Cerebellar nuclear complex (tissue), 1 donor: ENCODE measurements at regions not wholly inside any gene's neighbourhood (a gene's known extent, or its start where the extent isn't known, plus 50 kb on each side); places are given as distances from the start of the nearest gene placed in this dataset.

Experiments used
- DNase-seq, 2 experiments: peaks; one replicate each; lab custom pipeline; 2025; lab: John Stamatoyannopoulos, UW

DNA sequence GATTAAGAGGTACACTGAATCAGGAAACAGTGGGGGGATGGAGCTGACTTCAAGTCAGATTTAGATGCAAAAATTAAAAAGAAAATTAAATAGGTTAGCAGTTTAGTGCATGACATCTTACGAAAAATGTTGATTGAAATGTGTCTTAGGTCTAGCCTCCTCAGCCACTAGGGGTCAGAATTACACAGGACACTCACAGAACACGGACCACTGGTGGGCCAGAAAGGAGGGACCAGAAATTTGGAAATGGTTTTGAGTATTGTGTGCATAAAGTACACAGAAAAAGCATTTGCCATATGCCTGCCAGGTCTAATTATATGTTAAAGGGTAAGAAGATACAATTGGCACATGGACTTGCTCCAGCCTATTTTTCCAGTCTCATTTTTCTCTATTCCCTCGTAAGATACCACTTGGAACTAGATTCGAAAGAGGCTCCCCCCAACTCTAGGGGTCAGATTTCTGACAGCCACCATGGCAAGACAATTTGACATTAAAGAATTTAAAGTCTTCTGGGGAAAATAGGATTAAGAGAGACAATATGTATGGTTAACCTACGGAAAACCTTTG, 550.2 kb upstream of the SETBP1 start:
- no peak for DNase-seq

- no peak for DNase-seq
Observed at GRCh38 chr18:44133483-44133882, 547.2 kb upstream of the SETBP1 start.

DNA sequence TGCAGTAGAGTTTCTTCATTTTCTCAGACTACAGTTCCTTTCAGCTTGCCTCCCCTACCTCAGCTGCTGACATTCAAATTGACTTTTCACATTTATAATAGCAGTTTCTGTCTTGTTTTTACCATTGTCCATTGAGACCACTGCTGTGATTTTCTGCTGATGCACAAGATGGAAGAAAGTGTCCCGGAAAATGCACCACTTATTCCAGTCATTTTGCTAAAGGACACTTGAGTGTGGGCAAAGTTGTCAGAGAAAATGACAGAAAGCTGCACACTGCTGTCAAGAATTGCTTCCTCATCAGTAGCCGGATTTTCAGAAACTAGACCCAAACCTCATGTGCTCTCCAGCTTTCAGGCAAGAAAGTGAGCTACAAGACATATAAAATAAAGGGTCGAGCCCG, 546.2 kb upstream of the SETBP1 start:
- DNase-seq = no peak

GRCh38 chr18:44135741-44136140, 544.9 kb upstream of the SETBP1 start:
- no peak for DNase-seq

DNA sequence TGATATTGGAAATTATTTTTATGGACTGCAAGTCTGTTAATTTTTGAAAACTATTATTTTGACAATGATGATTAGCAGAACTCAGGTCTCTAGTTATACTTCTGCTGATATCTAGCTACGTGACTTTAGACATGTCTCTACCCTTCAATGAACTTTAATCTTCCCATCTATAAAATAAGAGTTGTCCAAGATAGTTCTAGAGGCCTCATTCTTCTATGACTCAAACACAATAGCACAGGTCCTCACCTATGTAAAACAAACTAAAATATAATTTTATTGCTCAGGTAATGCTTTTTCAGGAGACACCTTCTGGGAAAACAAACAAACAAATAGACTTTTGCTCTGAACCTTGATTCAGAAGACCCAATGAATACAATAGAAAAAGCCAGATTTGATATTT, 544.4 kb upstream of the SETBP1 start:
- no peak for DNase-seq

GRCh38 chr18:44143072-44143471, 537.6 kb upstream of the SETBP1 start:
- no peak for DNase-seq

DNA sequence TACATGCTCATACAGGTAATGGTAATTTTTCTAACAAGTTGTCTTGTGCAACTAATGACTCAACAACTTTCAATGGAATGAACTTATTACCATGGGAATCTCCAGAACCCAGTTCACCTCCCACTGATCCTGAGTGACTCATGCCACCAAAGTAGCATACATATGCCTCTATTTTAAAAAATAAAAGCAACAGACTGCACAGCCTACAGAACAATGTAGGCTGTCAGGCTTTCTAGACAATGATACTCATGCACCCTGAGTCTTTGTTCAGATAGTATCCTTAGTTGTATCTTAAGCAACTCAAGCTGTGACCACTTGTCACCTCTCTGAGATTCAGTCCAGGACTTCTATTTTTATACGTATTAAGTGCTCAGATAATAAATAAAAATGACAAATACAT, 531.0 kb upstream of the SETBP1 start:
- DNase-seq = no peak

DNA sequence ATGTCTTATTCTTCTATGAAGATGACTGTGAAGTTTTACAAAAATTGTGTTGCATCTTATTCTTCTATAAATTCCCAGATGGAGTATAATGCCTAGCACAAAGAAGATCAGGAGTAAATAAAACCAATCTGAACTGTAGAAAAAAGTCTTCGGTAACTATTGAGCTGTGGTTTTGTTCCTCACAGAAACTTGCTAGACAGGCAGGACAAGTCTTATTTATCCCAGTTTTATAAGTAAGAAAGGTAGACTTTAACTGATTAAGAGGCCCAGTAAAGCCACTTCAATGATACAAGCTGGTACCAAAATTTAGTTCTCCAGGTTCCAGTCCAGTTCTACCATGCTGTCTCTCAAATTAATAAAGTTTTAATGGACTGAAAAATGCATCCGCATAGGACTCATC, 526.7 kb upstream of the SETBP1 start:
- no peak for DNase-seq

DNA sequence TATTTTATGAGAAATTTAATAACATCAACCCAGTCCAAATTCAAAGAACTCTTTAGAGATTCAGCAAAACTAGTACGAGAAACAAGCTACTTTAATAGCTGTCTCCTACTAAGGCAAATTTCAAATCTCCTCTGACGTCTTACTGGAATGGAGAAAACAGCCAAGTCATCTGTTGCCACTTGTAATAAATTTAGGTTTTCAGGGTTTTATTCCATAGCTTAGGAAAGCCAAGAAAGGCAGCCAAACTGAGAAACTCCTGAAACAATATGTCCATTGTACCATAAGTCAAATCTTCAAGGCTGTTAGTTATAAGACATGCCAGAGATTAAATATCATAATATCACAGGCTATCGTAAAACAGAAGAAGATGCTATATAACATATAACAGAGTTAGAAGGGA, 524.6 kb upstream of the SETBP1 start:
- no peak for DNase-seq

- no peak for DNase-seq
Observed at GRCh38 chr18:44156776-44157335, 523.8 kb upstream of the SETBP1 start.

- DNase-seq = no peak
Observed at GRCh38 chr18:44170208-44170880, 510.3 kb upstream of the SETBP1 start.

GRCh38 chr18:44171301-44171700, 509.4 kb upstream of the SETBP1 start:
- DNase-seq = no peak

- no peak for DNase-seq
Observed at GRCh38 chr18:44175891-44176290, 504.8 kb upstream of the SETBP1 start.

DNA sequence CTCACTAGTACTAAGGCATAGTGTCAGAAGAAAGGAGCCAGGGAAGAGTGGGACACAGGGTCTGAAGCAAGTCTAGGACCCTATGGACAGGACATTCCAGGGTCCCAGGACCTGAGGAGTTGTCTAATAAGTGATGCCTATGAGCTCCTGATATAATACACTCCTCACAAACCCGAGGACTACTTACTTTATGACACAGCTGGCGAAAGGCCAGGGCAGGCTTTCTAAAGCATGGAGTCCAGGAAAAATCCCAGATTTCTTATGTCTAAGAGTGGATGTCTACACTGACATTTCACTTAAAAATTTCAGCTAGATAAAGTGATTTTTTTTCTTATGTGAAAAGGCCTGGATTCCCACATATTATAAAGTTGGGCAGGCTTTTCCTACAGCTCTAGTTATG, 502.2 kb upstream of the SETBP1 start:
- no peak for DNase-seq

DNA sequence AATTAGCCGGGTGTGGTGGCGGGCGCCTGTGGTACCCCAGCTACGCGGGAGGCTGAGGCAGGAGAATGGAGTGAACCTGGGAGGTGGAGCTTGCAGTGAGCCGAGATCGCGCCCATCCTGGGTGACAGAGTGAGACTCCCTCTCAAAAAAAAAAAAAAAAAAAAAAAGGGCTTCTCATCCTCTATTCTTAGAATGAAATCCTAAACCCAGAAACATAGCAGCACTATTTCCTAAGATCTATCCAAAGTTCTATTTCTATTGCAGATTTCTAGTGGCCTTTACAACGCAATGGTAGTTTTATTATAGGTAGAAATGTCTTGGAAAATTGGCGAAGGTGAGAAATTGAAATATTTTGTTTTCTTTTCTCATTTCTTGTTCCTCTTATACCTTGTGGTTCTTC, 501.0 kb upstream of the SETBP1 start:
- no peak for DNase-seq

DNA sequence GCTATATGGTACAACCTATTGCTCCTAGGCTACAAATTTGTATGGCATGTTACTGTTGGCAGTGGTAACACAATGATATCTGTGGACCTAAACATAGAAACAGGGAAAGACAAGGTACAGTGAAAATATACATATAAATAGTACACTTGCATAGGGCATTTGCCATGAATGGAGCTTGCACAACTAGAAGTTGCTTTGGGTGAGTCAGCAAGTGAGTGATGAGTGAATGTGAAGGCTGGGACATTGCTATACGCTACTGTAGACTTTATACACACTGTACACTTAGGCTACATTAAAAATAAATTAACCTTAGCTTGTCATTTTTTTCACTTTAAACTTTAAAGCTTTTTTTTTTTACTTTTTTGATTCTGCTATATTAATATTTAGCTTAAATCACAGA, 500.0 kb upstream of the SETBP1 start:
- DNase-seq = no peak

GRCh38 chr18:44181951-44182747, 498.5 kb upstream of the SETBP1 start:
- DNase-seq = no peak

DNA sequence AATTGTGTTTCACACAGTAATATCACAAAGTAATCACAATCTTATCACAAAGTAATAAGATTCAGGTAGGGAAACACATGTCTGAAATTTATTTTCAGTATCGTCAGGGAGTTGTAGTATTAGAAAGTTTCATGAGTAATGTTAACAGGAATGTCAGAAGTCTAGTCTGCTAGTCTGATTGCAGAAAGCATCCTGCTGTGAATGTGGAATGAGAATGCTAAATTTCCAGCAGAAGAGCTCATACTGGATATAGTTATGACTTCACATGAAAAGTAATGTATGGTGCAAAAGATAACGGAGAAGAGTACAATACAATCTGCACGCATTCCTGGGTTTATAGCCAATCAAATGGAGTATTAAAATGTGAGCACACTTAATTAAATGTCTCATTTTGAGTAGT, 494.7 kb upstream of the SETBP1 start:
- no peak for DNase-seq

DNA sequence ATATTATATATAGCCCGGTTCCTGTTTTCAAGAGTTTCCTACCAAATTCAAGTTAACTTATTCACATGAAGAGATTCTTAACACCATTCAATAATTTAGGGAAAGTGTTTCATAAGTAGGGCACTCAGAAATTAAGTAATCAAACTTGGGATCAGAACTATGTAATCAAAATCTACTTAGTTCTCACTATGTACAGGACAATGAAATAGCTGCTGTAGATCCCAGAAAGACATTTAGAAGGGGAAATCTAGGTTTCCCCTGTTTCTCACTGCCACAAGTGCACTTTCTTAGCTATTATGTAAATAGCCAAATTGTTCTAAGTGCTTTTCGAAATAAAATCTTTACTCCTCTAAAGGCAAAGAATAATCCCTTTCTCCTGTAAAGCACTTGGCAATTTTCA, 493.6 kb upstream of the SETBP1 start:
- no peak for DNase-seq

- DNase-seq = no peak
Observed at GRCh38 chr18:44195394-44196140, 485.1 kb upstream of the SETBP1 start.

DNA sequence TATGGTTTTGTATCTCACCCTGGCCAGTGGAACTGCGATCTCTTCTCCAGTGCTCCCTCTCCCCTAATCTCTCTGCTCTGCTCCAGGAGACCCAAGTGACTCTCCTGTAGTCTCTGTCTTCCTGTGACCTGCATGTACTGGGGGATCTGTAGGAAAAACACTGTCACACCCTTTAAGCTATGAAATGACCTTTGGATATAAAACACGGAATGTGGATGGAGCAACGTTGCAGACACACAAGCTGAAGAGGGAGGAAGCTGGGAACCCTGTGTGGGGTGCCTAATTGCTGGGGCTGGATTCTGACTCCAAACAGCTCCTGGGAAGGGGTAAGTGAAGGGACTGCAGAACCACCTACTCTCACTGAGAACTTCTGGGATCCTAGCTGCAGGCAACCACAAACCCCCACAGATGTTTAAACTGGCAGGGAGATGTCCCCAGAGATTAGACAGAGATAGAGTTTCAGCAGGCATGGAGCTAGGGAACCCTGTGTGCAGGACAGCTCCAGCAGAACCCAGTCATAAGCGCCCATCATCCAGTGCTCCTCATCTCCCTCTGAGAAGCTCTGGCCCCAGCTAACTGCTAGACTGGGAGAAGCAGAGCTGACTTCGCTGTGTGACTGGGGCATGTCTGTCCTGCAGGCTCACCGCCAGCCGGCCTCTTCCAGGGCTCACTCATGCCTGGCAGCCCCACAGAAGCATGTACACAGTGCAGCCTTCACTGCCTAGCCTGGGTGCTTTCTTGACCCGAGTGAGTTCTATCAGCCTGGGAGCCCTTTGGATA, 482.7 kb upstream of the SETBP1 start:
- DNase-seq = no peak
